GM18907 (cell line): ENCODE measurements at regions not wholly inside any gene's neighbourhood (a gene's known extent, or its start where the extent isn't known, plus 50 kb on each side); places are given as distances from the start of the nearest gene placed in this dataset.
"Not testable (repeated sequence)": the region's sequence is repeated elsewhere in the genome, so short reads cannot be mapped to it uniquely, and the experiment has no call there.

Experiments
- ATAC-seq: cut with Tn5 transposase; IDR thresholded peaks from one replicate; pipeline ENCODE4 v1.9.1; 2021; ENCODE audit warnings: mild to moderate bottlenecking, moderate library complexity; ENCODE audit not compliant: unreplicated experiment

- no peak for ATAC-seq
Measured at GRCh38 chr15:94968133-94968532, 736.8 kb downstream of the MCTP2 start.

GRCh38 chr15:94970096-94970495 lies 738.7 kb downstream of the MCTP2 start:
- no peak for ATAC-seq

GRCh38 chr15:94970802-94971201 lies 739.4 kb downstream of the MCTP2 start:
- no peak for ATAC-seq

- no peak for ATAC-seq
Measured at GRCh38 chr15:94972314-94972713, 741.0 kb downstream of the MCTP2 start.

GRCh38 chr15:94987085-94987484 lies 755.7 kb downstream of the MCTP2 start:
- no peak for ATAC-seq

GRCh38 chr15:94991718-94992117 lies 760.4 kb downstream of the MCTP2 start:
- ATAC-seq = no peak

GRCh38 chr15:95009635-95010034 lies 778.3 kb downstream of the MCTP2 start:
- no peak for ATAC-seq

- ATAC-seq = no peak
Measured at GRCh38 chr15:95013381-95013780, 782.0 kb downstream of the MCTP2 start.

GRCh38 chr15:95016511-95017229 lies 785.3 kb downstream of the MCTP2 start:
- no peak for ATAC-seq

- no peak for ATAC-seq
Measured at GRCh38 chr15:95017666-95018328, 786.4 kb downstream of the MCTP2 start.

- ATAC-seq = peak; percentile 74
Measured at GRCh38 chr15:95018888-95019545, 787.7 kb downstream of the MCTP2 start.

GRCh38 chr15:95019907-95020306 lies 788.5 kb downstream of the MCTP2 start:
- ATAC-seq = no peak

- no peak for ATAC-seq
Measured at GRCh38 chr15:95021816-95022215, 790.5 kb downstream of the MCTP2 start.

GRCh38 chr15:95024351-95024750 lies 793.0 kb downstream of the MCTP2 start:
- no peak for ATAC-seq

GRCh38 chr15:95025924-95026728 lies 794.8 kb downstream of the MCTP2 start:
- no peak for ATAC-seq

GRCh38 chr15:95027981-95028380 lies 796.6 kb downstream of the MCTP2 start:
- ATAC-seq = no peak

- no peak for ATAC-seq
Measured at GRCh38 chr15:95032156-95032555, 800.8 kb downstream of the MCTP2 start.

- no peak for ATAC-seq
Measured at GRCh38 chr15:95035106-95035505, 803.7 kb downstream of the MCTP2 start.

GRCh38 chr15:95041297-95041696 lies 809.9 kb downstream of the MCTP2 start:
- ATAC-seq = no peak

GRCh38 chr15:95043236-95043932 lies 812.0 kb downstream of the MCTP2 start:
- not testable (repeated sequence) for ATAC-seq

- no peak for ATAC-seq
Measured at GRCh38 chr15:95043933-95044313, 812.6 kb downstream of the MCTP2 start.
